ENCODE measurements at regions not wholly inside any gene's neighbourhood (a gene's known extent, or its start where the extent isn't known, plus 50 kb on each side); places are given as distances from the start of the nearest gene placed in this dataset.

GRCh38 chr3:194073926-194074325, 62.0 kb upstream of the HES1 start:
- H3K27ac Mint-ChIP-seq = no peak overlapping the region
- peaks cover 18% of the 10 kb centered on the region for H3K4me1 Mint-ChIP-seq
- no peak for DNase-seq (ENCODE audit: low spot score in 2 of 2, unreplicated experiment in 2 of 2)
- peaks cover 9% of the 10 kb centered on the region for H3K9me3 Mint-ChIP-seq
- H3K36me3 Mint-ChIP-seq = peaks cover 4% of the 10 kb centered on the region
- no peak overlapping the region for H3K4me3 Mint-ChIP-seq
- TF ChIP-seq CTCF (IDR thresholded peaks at IDR 0.05; ENCODE audit: unreplicated experiment) = no peak
- peaks cover 4% of the 10 kb centered on the region for H3K27me3 Mint-ChIP-seq (ENCODE audit: low read depth)

- Mint-ChIP-seq H3K4me3 (no peak overlapping the region), H3K9me3 (no peaks in the 10 kb centered on the region), H3K27ac (no peak overlapping the region), H3K4me1 (peaks cover 16% of the 10 kb centered on the region), H3K27me3 (ENCODE audit: low read depth) (peaks cover 4% of the 10 kb centered on the region), H3K36me3 (no peaks in the 10 kb centered on the region)
- no peak for TF ChIP-seq CTCF (IDR thresholded peaks at IDR 0.05; ENCODE audit: unreplicated experiment)
- DNase-seq (ENCODE audit: low spot score in 2 of 2, unreplicated experiment in 2 of 2) = no peak
These were observed 60.8 kb upstream of the HES1 start for GRCh38 chr3:194075088-194075615.

GRCh38 chr3:194075802-194076460, 60.0 kb upstream of the HES1 start:
- Mint-ChIP-seq H3K9me3 (no peaks in the 10 kb centered on the region), H3K27me3 (ENCODE audit: low read depth) (peaks cover 4% of the 10 kb centered on the region), H3K4me3 (no peak overlapping the region), H3K27ac (no peak overlapping the region), H3K4me1 (peaks cover 23% of the 10 kb centered on the region), H3K36me3 (no peaks in the 10 kb centered on the region)
- DNase-seq (ENCODE audit: low spot score in 2 of 2, unreplicated experiment in 2 of 2) = no peak
- TF ChIP-seq CTCF (IDR thresholded peaks at IDR 0.05; ENCODE audit: unreplicated experiment) = no peak

GRCh38 chr3:194076475-194076874, 59.5 kb upstream of the HES1 start:
- H3K27me3 Mint-ChIP-seq (ENCODE audit: low read depth) = peaks cover 4% of the 10 kb centered on the region
- TF ChIP-seq CTCF (IDR thresholded peaks at IDR 0.05; ENCODE audit: unreplicated experiment) = no peak
- no peaks in the 10 kb centered on the region for H3K36me3 Mint-ChIP-seq
- no peaks in the 10 kb centered on the region for H3K9me3 Mint-ChIP-seq
- DNase-seq (ENCODE audit: low spot score in 2 of 2, unreplicated experiment in 2 of 2) = no peak
- H3K4me1 Mint-ChIP-seq = peaks cover 22% of the 10 kb centered on the region
- no peak overlapping the region for H3K27ac Mint-ChIP-seq
- H3K4me3 Mint-ChIP-seq = no peak overlapping the region

- H3K4me1 Mint-ChIP-seq = peaks cover 20% of the 10 kb centered on the region
- H3K9me3 Mint-ChIP-seq = no peaks in the 10 kb centered on the region
- no peak overlapping the region for H3K27ac Mint-ChIP-seq
- no peak overlapping the region for H3K4me3 Mint-ChIP-seq
- DNase-seq (ENCODE audit: low spot score in 2 of 2, unreplicated experiment in 2 of 2) = no peak
- H3K36me3 Mint-ChIP-seq = no peaks in the 10 kb centered on the region
- TF ChIP-seq CTCF (IDR thresholded peaks at IDR 0.05; ENCODE audit: unreplicated experiment) = no peak
- H3K27me3 Mint-ChIP-seq (ENCODE audit: low read depth) = peaks cover 5% of the 10 kb centered on the region
These were observed 58.3 kb upstream of the HES1 start for GRCh38 chr3:194077602-194078001.
